Esophagus squamous epithelium (tissue), 4 donors: ENCODE measurements at regions not wholly inside any gene's neighbourhood (a gene's known extent, or its start where the extent isn't known, plus 50 kb on each side); places are given as distances from the start of the nearest gene placed in this dataset.

Experiments
- POLR2A ChIP-seq, 4 donors: fragments of 450-650 bp; IDR thresholded peaks; one replicate each; pipeline ENCODE4 v1.6.1; 2017; ENCODE audit warnings: antibody characterized with exemption in 4 of 4, mild to moderate bottlenecking in 4 of 4, moderate library complexity in 3 of 4
- TF ChIP-seq, protein P1 (sequence below), 6 experiments: fragments of 450-650 bp in 4 of 6; fragments of 200-600 bp in 2 of 6; sonication (generic) in 2 of 6; IDR thresholded peaks; one replicate each; pipeline ENCODE4 v1.5.1; 2016 to 2019; ENCODE audit warnings: antibody characterized with exemption in 6 of 6, mild to moderate bottlenecking in 4 of 6, moderate library complexity in 4 of 6

DNA sequence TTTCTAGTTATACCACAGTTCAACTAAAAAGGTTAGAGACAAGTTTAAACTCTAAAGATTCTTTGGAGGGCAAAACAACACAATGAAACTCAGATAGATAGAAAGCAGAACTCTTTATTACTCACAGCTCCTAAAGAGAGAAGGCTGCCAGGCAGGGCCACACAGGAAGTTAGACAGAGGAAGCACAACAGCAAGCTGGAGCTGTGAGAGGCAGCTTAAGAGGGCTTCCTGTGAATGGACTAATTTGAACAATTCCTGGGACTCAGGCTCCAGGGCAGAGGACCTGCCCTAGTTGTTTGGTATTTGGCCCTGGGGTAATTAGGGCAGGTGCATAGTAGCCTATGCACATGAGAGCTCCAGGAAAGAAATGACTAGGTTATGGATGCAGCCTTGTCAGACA is 803.6 kb downstream of the DIAPH3 start:
- TF ChIP-seq POLR2A (IDR thresholded peaks at IDR 0.05): no peak
- TF ChIP-seq, protein P1, sequence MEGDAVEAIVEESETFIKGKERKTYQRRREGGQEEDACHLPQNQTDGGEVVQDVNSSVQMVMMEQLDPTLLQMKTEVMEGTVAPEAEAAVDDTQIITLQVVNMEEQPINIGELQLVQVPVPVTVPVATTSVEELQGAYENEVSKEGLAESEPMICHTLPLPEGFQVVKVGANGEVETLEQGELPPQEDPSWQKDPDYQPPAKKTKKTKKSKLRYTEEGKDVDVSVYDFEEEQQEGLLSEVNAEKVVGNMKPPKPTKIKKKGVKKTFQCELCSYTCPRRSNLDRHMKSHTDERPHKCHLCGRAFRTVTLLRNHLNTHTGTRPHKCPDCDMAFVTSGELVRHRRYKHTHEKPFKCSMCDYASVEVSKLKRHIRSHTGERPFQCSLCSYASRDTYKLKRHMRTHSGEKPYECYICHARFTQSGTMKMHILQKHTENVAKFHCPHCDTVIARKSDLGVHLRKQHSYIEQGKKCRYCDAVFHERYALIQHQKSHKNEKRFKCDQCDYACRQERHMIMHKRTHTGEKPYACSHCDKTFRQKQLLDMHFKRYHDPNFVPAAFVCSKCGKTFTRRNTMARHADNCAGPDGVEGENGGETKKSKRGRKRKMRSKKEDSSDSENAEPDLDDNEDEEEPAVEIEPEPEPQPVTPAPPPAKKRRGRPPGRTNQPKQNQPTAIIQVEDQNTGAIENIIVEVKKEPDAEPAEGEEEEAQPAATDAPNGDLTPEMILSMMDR (IDR thresholded peaks at IDR 0.05): no peak
